DND-41 (cell line): ENCODE measurements at regions not wholly inside any gene's neighbourhood (a gene's known extent, or its start where the extent isn't known, plus 50 kb on each side); places are given as distances from the start of the nearest gene placed in this dataset.

ENCODE experiments used
- ATAC-seq: fragments of 200-7000 bp; cut with Tn5 transposase; 3 replicates; pipeline ENCODE4 v1.9.1; 2021; ENCODE audit warnings: low read depth; ENCODE audit not compliant: insufficient read depth
- DNase-seq: peaks from one replicate; pipeline ENCODE4 v3.0.0-alpha.2; 2020
- H2AFZ ChIP-seq: 2 replicates; pipeline ENCODE4 v1.6.0; 2012; ENCODE audit warnings: low read depth, low read length
- H3K27ac ChIP-seq: 2 replicates; pipeline ENCODE4 v1.5.1; 2012; ENCODE audit warnings: low read length, inconsistent platforms
- H3K27me3 ChIP-seq: fragments of 200-600 bp; sonication (generic); 2 replicates; pipeline ENCODE4 v1.6.0; 2012; ENCODE audit warnings: low read length, mild to moderate bottlenecking, inconsistent platforms; ENCODE audit not compliant: insufficient read depth, poor library complexity
- H3K36me3 ChIP-seq: 2 replicates; pipeline ENCODE4 v1.5.1; 2012; ENCODE audit warnings: low read length, inconsistent platforms; ENCODE audit not compliant: insufficient read depth
- H3K4me1 ChIP-seq: 2 replicates; pipeline ENCODE4 v1.5.1; 2012; ENCODE audit warnings: mild to moderate bottlenecking, low read length; ENCODE audit not compliant: insufficient read depth
- H3K4me2 ChIP-seq: 2 replicates; pipeline ENCODE4 v1.6.0; 2012; ENCODE audit warnings: mild to moderate bottlenecking, moderate library complexity, low read length, inconsistent platforms; ENCODE audit not compliant: insufficient read depth
- H3K4me3 ChIP-seq, 2 experiments: fragments of 200-600 bp in 1 of 2; shearing (Covaris generic) in 1 of 2; 2 replicates each; pipeline ENCODE4 v1.5.1; 2012 to 2016; ENCODE audit warnings: inconsistent platforms in 2 of 2, low read length in 2 of 2, mild to moderate bottlenecking in 2 of 2, low read depth in 1 of 2, moderate library complexity in 1 of 2
- H3K79me2 ChIP-seq: 2 replicates; pipeline ENCODE4 v1.6.0; 2012; ENCODE audit warnings: low read length, inconsistent platforms; ENCODE audit not compliant: insufficient read depth
- H3K9ac ChIP-seq: 2 replicates; pipeline ENCODE4 v1.6.0; 2012; ENCODE audit warnings: low read depth, mild to moderate bottlenecking, inconsistent platforms, low read length, moderate library complexity
- H3K9me3 ChIP-seq: 2 replicates; pipeline ENCODE4 v1.5.1; 2012; ENCODE audit warnings: low read length, moderate library complexity, mild to moderate bottlenecking, inconsistent platforms; ENCODE audit not compliant: insufficient read depth, severe bottlenecking
- H4K20me1 ChIP-seq: 2 replicates; pipeline ENCODE4 v1.6.0; 2012; ENCODE audit warnings: low read length; ENCODE audit not compliant: insufficient read depth
- CTCF ChIP-seq: IDR thresholded peaks from 2 replicates; pipeline ENCODE4 v1.5.1; 2012; ENCODE audit warnings: borderline replicate concordance, low read length, moderate library complexity, mild to moderate bottlenecking; ENCODE audit not compliant: poor library complexity, severe bottlenecking; ENCODE audit errors: extremely low read depth
- EZH2 ChIP-seq: IDR thresholded peaks from 3 replicates; pipeline ENCODE4 v1.6.1; 2012; ENCODE audit warnings: borderline replicate concordance, low read depth, mild to moderate bottlenecking, moderate library complexity, low read length, inconsistent platforms; ENCODE audit not compliant: severe bottlenecking

GRCh38 chr1:216921866-216922265, 198.6 kb upstream of the ESRRG start:
- ATAC-seq (no peak), DNase-seq (no peak)
- Histone ChIP-seq H3K9ac (no peak overlapping the region), H3K27me3 (no peaks in the 10 kb centered on the region), H2AFZ (no peak overlapping the region), H3K79me2 (no peaks in the 10 kb centered on the region), H3K4me3 (no peak overlapping the region), H3K9me3 (no peaks in the 10 kb centered on the region), H3K4me2 (no peak overlapping the region), H3K36me3 (no peaks in the 10 kb centered on the region), H3K4me1 (no peaks in the 10 kb centered on the region), H4K20me1 (no peaks in the 10 kb centered on the region), H3K27ac (no peak overlapping the region)
- TF ChIP-seq CTCF = no peak
- TF ChIP-seq EZH2 = no peak

DNA sequence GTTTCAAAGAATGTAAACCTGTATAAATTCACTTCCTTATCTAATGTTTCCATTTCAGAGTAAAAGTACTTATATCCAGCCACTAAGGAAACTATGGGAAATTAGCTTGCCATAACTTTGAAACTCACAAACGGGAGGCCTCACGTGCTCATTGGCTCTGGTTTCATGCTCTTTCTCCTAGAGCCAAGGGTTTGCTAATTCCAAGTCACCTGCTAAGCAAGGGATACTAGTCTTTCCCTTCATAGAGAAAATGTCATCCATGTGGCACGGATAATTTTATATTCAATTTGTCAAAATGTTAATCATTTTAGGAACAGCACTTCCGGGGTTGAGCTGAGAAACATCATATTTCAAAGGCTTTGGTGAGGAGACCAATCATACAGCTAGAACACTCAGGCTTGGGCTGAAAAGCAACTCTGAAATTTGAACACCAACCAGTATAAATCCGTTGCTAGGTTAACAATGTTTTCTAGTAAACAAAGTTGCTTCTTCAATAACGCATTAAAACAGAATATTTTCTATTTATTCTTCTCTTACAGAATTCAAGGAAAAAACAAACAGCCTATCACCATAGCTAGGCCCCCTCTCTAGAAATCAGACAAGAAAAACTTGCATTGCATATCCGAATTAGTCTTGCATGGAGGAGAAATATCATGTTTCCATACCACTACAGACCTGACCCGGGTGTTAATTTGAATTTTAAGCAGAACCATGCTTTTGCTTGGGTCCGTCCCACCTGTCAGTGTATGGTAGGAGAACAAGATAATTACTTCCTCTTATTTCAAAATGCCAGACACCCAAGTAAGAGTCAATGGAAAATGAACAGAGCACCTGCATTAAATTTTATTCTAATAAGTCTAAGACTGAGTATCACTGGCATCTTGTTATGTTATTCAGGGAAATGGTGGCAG, 196.1 kb upstream of the ESRRG start:
- Histone ChIP-seq H3K36me3 (no peaks in the 10 kb centered on the region), H3K9ac (no peak overlapping the region), H2AFZ (no peak overlapping the region), H4K20me1 (no peaks in the 10 kb centered on the region), H3K4me1 (no peaks in the 10 kb centered on the region), H3K79me2 (no peaks in the 10 kb centered on the region), H3K27ac (no peak overlapping the region), H3K9me3 (no peaks in the 10 kb centered on the region), H3K4me2 (no peak overlapping the region), H3K4me3 (no peak overlapping the region), H3K27me3 (no peaks in the 10 kb centered on the region)
- ATAC-seq (no peak), DNase-seq (no peak)
- TF ChIP-seq EZH2 (no peak), CTCF (no peak)

- Histone ChIP-seq H3K4me3 (no peak overlapping the region), H3K36me3 (no peaks in the 10 kb centered on the region), H3K27ac (no peak overlapping the region), H3K9me3 (no peaks in the 10 kb centered on the region), H3K79me2 (no peaks in the 10 kb centered on the region), H3K4me2 (no peak overlapping the region), H3K27me3 (no peaks in the 10 kb centered on the region), H3K4me1 (no peaks in the 10 kb centered on the region), H2AFZ (no peak overlapping the region), H3K9ac (no peak overlapping the region), H4K20me1 (no peaks in the 10 kb centered on the region)
- TF ChIP-seq CTCF (no peak), EZH2 (no peak)
- no peak for ATAC-seq
- DNase-seq = no peak
Observed at GRCh38 chr1:216916890-216917438, 193.7 kb upstream of the ESRRG start.
